DND-41 (cell line): ENCODE measurements at regions not wholly inside any gene's neighbourhood (a gene's known extent, or its start where the extent isn't known, plus 50 kb on each side); places are given as distances from the start of the nearest gene placed in this dataset.

ENCODE experiments used
- ATAC-seq: fragments of 200-7000 bp; cut with Tn5 transposase; 3 replicates; pipeline ENCODE4 v1.9.1; 2021; ENCODE audit warnings: low read depth; ENCODE audit not compliant: insufficient read depth
- DNase-seq: peaks from one replicate; pipeline ENCODE4 v3.0.0-alpha.2; 2020
- H2AFZ ChIP-seq: 2 replicates; pipeline ENCODE4 v1.6.0; 2012; ENCODE audit warnings: low read depth, low read length
- H3K27ac ChIP-seq: 2 replicates; pipeline ENCODE4 v1.5.1; 2012; ENCODE audit warnings: low read length, inconsistent platforms
- H3K27me3 ChIP-seq: fragments of 200-600 bp; sonication (generic); 2 replicates; pipeline ENCODE4 v1.6.0; 2012; ENCODE audit warnings: low read length, mild to moderate bottlenecking, inconsistent platforms; ENCODE audit not compliant: insufficient read depth, poor library complexity
- H3K36me3 ChIP-seq: 2 replicates; pipeline ENCODE4 v1.5.1; 2012; ENCODE audit warnings: low read length, inconsistent platforms; ENCODE audit not compliant: insufficient read depth
- H3K4me1 ChIP-seq: 2 replicates; pipeline ENCODE4 v1.5.1; 2012; ENCODE audit warnings: mild to moderate bottlenecking, low read length; ENCODE audit not compliant: insufficient read depth
- H3K4me2 ChIP-seq: 2 replicates; pipeline ENCODE4 v1.6.0; 2012; ENCODE audit warnings: mild to moderate bottlenecking, moderate library complexity, low read length, inconsistent platforms; ENCODE audit not compliant: insufficient read depth
- H3K4me3 ChIP-seq, 2 experiments: fragments of 200-600 bp in 1 of 2; shearing (Covaris generic) in 1 of 2; 2 replicates each; pipeline ENCODE4 v1.5.1; 2012 to 2016; ENCODE audit warnings: inconsistent platforms in 2 of 2, low read length in 2 of 2, mild to moderate bottlenecking in 2 of 2, low read depth in 1 of 2, moderate library complexity in 1 of 2
- H3K79me2 ChIP-seq: 2 replicates; pipeline ENCODE4 v1.6.0; 2012; ENCODE audit warnings: low read length, inconsistent platforms; ENCODE audit not compliant: insufficient read depth
- H3K9ac ChIP-seq: 2 replicates; pipeline ENCODE4 v1.6.0; 2012; ENCODE audit warnings: low read depth, mild to moderate bottlenecking, inconsistent platforms, low read length, moderate library complexity
- H3K9me3 ChIP-seq: 2 replicates; pipeline ENCODE4 v1.5.1; 2012; ENCODE audit warnings: low read length, moderate library complexity, mild to moderate bottlenecking, inconsistent platforms; ENCODE audit not compliant: insufficient read depth, severe bottlenecking
- H4K20me1 ChIP-seq: 2 replicates; pipeline ENCODE4 v1.6.0; 2012; ENCODE audit warnings: low read length; ENCODE audit not compliant: insufficient read depth
- EZH2 ChIP-seq: IDR thresholded peaks from 3 replicates; pipeline ENCODE4 v1.6.1; 2012; ENCODE audit warnings: borderline replicate concordance, low read depth, mild to moderate bottlenecking, moderate library complexity, low read length, inconsistent platforms; ENCODE audit not compliant: severe bottlenecking
- TF ChIP-seq, protein P1 (sequence below): IDR thresholded peaks from 2 replicates; pipeline ENCODE4 v1.5.1; 2012; ENCODE audit warnings: borderline replicate concordance, low read length, moderate library complexity, mild to moderate bottlenecking; ENCODE audit not compliant: poor library complexity, severe bottlenecking; ENCODE audit errors: extremely low read depth

GRCh38 chr17:13883659-13884058 is 185.6 kb upstream of the COX10 start:
- TF ChIP-seq EZH2: no peak
- TF ChIP-seq, protein P1, sequence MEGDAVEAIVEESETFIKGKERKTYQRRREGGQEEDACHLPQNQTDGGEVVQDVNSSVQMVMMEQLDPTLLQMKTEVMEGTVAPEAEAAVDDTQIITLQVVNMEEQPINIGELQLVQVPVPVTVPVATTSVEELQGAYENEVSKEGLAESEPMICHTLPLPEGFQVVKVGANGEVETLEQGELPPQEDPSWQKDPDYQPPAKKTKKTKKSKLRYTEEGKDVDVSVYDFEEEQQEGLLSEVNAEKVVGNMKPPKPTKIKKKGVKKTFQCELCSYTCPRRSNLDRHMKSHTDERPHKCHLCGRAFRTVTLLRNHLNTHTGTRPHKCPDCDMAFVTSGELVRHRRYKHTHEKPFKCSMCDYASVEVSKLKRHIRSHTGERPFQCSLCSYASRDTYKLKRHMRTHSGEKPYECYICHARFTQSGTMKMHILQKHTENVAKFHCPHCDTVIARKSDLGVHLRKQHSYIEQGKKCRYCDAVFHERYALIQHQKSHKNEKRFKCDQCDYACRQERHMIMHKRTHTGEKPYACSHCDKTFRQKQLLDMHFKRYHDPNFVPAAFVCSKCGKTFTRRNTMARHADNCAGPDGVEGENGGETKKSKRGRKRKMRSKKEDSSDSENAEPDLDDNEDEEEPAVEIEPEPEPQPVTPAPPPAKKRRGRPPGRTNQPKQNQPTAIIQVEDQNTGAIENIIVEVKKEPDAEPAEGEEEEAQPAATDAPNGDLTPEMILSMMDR: no peak
- Histone ChIP-seq H3K9me3 (no peaks in the 10 kb centered on the region), H3K4me2 (no peak overlapping the region), H3K79me2 (no peaks in the 10 kb centered on the region), H3K4me1 (no peaks in the 10 kb centered on the region), H2AFZ (no peak overlapping the region), H3K9ac (no peak overlapping the region), H3K36me3 (no peaks in the 10 kb centered on the region), H3K4me3 (no peak overlapping the region), H3K27me3 (no peaks in the 10 kb centered on the region), H4K20me1 (no peaks in the 10 kb centered on the region), H3K27ac (no peak overlapping the region)
- DNase-seq: no peak
- ATAC-seq: no peak

DNA sequence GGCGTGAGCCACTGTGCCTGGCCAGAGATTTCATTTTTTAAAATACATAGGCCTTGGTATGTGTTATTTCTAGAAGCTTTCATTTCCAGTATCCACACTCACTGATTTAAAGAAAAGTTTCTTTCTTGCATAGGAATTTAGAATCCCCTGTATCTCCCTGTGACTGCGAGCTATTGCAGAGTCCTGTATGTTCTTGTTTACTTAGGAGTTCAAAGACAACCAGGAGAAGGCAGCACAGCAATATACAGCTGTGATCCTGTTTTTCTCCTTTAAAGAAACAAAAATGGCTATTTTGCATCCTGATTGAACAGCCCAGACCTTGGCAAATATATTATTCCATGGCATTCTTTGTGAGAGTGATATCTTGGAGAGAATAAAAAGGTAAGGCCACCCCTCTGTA is 185.0 kb upstream of the COX10 start:
- ATAC-seq (no peak), DNase-seq (no peak)
- no peaks in the 10 kb centered on the region for H3K36me3 ChIP-seq
- no peaks in the 10 kb centered on the region for H3K4me1 ChIP-seq
- no peak overlapping the region for H3K9ac ChIP-seq
- no peak overlapping the region for H3K4me3 ChIP-seq
- no peaks in the 10 kb centered on the region for H3K9me3 ChIP-seq
- TF ChIP-seq EZH2: no peak
- no peaks in the 10 kb centered on the region for H3K79me2 ChIP-seq
- H3K27me3 ChIP-seq: no peaks in the 10 kb centered on the region
- no peak overlapping the region for H3K27ac ChIP-seq
- no peak overlapping the region for H3K4me2 ChIP-seq
- no peak overlapping the region for H2AFZ ChIP-seq
- no peaks in the 10 kb centered on the region for H4K20me1 ChIP-seq

DNA sequence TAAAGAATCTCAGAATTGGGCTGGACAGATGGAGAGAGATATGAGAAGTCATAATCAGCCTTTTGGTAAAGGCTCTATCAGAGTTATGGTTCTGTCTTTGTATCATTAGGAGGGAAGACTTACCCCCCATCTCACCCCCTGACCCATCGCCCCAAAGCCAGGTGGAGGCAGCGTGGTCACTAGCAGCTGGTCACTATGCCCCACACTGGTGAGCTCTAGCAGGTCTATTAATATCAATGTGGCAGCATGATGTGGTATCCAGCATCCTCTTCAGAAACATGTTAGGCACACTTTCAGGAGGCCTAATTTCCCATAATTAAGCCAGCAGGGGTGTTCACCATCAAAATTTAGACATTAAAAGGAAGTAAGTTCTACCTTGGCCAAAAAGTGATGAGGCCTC is 183.8 kb upstream of the COX10 start:
- no peak overlapping the region for H3K4me3 ChIP-seq
- no peak overlapping the region for H2AFZ ChIP-seq
- no peaks in the 10 kb centered on the region for H3K36me3 ChIP-seq
- DNase-seq: no peak
- TF ChIP-seq, protein P1: no peak
- no peak for TF ChIP-seq EZH2
- H3K27ac ChIP-seq: no peak overlapping the region
- H3K4me1 ChIP-seq: no peaks in the 10 kb centered on the region
- H3K79me2 ChIP-seq: no peaks in the 10 kb centered on the region
- no peaks in the 10 kb centered on the region for H3K9me3 ChIP-seq
- H4K20me1 ChIP-seq: no peaks in the 10 kb centered on the region
- H3K9ac ChIP-seq: no peak overlapping the region
- no peak for ATAC-seq
- no peaks in the 10 kb centered on the region for H3K27me3 ChIP-seq
- H3K4me2 ChIP-seq: no peak overlapping the region

DNA sequence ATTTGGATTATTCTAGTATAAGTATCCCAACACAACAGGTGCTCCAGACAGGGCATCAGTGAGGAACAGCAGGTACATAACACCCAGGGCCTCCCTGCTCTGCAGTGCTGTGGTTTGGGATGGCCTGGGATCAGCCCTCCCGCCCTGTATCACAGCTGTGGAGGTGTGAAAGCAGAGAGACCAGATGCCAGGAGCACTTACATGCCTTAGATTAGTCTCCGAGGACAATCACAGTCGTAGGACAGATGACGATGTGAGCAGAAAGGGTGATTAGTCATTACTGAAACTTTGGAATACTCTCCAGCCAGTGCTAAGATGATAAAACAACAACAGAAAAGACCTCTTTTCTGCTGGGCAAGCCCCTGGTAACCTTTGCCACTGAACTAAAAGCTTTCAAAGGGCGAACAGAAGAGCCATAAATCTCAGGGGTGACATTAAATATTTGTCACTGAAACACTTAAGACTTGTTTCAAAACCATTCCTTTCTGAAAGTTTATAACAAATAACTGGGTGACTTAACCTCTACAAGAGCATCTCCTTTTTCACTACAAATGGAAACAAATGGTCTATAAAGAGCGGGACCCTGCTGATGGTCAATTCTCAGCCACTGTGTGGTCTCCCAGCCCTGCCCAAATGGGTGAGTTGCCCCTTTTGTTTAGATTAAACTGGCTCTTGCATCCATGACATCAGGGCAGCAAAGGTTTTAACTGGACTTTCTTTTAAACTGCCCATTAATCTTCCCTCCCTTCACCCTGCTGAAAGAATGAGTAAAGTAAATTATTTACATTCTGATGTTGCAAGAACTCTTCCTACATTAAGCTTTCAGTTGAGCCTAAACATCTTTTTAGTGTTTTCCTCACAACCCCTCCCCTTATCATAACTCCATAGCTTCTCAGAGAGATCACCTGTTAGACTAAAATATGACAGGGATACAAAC is 183.1 kb upstream of the COX10 start:
- no peaks in the 10 kb centered on the region for H3K27me3 ChIP-seq
- no peak overlapping the region for H3K4me3 ChIP-seq
- no peak overlapping the region for H2AFZ ChIP-seq
- TF ChIP-seq EZH2: no peak
- TF ChIP-seq, protein P1: no peak
- H3K27ac ChIP-seq: no peak overlapping the region
- H3K36me3 ChIP-seq: no peaks in the 10 kb centered on the region
- H3K79me2 ChIP-seq: no peaks in the 10 kb centered on the region
- H3K9me3 ChIP-seq: no peaks in the 10 kb centered on the region
- no peak overlapping the region for H3K9ac ChIP-seq
- no peaks in the 10 kb centered on the region for H4K20me1 ChIP-seq
- no peak overlapping the region for H3K4me2 ChIP-seq
- DNase-seq (no peak), ATAC-seq (no peak)
- H3K4me1 ChIP-seq: no peaks in the 10 kb centered on the region
